ENCODE measurements at regions not wholly inside any gene's neighbourhood (a gene's known extent, or its start where the extent isn't known, plus 50 kb on each side); places are given as distances from the start of the nearest gene placed in this dataset.
"Not testable (repeated sequence)": the region's sequence is repeated elsewhere in the genome, so short reads cannot be mapped to it uniquely, and the experiment has no call there.

DNA sequence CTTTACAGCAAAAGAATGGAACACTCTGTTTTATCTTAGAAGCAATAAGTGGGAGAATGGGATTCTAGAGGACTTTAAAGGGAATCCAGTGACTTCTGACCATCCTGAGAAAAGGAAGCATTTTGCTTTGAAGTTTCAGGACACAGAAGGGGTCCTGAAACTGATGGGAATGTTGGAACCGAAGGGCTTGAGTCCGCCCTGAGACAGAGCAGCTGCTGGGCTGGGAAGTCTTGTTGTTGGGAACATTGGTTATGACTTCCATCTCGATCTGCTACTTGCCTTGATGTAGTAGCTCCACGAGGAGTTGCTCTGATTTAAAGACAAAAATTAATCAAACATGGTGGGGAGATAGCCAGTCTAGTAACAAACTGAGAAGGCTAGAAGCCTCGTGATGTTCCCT, 177.6 kb downstream of the JCAD start:
- DNase-seq (ENCODE audit: low read depth), result no peak

DNA sequence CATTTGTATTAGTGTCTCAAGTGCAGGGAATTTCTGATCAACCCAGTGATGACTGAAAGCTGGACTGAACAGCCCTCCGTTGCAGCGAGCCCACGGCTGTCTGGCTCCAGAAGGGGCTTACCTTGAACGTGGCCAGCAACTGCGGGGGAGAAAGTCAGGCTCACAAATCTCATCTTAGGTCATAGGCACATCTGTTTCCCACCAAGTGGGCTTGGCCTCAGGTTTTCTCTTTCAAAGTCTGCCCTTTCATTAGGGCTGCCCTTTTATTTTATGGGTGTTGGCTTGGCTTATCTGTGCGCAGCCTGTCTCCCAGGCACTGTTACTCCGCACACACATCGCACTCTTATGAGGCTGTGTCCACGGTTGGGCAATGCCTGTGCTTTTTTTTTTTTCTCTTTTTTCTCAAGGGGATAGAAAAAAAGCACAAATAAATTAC, 178.0 kb downstream of the JCAD start:
- DNase-seq (ENCODE audit: low read depth), result no peak

GRCh38 chr10:29880856-29881255, 178.5 kb downstream of the JCAD start:
- DNase-seq (ENCODE audit: low read depth), result no peak

DNA sequence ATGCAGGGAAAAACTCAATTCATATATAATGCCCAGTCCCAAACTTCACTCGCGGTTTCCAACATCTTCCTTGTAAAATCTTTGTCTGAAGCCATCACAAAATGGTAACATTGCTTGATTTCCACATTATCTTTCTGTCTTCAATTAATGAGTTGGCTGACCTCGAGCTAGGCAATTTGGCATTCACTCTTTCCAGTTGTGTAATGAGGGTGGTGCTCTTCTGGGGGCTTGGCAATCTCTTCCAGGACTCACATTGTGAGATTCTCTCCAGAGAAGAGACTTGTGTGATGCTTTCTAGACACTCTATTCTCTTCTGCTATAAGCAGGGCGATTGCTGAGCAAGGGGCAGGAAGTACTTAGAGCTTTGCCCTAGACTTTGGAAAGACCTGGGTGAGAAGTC, 179.5 kb downstream of the JCAD start:
- DNase-seq (ENCODE audit: low read depth), result no peak

GRCh38 chr10:29878492-29878891, 180.9 kb downstream of the JCAD start:
- no peak for DNase-seq (ENCODE audit: low read depth)

DNA sequence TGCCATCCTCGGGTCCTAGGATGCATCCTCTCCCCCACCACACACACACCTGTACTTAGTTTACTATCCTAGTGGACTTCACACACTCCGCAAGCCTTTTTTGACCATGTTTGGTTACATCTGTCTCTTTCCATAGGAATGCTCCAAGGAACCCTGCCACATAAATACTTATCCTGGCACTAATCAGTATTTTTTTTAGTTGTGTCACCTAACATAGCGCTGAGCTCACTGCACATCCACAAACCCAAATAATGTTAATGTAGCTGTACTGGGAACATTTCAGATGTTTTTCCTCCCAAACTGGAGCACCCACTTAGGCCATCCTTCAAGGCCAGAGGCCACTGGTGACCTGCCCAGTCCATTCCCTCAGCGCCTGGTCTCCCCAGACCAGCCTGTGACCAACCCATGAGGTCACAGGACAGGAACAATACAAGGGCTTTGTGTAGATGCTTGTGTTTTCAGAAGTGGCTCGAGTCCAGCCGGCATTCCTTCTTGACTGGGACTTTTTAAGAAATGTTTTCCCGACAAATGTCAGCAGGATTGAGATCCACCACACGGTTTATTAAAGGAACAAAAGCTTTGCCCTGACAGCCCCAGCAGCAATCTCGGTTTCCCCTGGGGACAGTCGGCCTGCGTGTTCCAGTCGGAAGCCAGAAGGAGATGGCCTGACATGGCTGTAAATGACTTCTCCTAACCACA, 181.4 kb downstream of the JCAD start:
- DNase-seq (ENCODE audit: low read depth), result no peak

DNA sequence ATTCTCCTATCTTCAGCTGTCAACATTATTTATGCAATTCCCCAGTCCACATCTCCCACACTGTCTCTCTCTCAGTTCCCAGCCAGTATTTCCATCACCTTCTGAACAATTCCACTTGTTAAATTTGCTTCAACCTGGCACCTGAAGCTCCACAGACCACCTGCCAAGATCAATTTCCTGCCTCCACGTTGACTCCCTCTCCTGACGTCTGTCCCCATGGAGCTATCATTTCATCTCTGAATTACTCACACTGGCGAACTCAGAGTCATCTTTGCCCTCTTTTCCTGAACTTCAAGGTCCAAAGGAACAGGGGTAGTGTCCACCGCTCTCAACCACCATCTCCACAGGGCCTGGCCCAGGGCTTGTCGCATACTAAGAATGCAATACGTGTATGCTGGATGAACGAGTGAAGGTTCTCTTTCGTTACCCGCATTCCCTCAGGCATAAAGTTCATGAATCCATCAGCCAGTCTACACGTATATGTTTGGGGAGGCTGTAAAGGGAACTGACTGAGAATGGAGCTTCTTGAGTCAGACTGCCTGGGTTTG, 183.3 kb downstream of the JCAD start:
- DNase-seq (ENCODE audit: low read depth), result no peak

DNA sequence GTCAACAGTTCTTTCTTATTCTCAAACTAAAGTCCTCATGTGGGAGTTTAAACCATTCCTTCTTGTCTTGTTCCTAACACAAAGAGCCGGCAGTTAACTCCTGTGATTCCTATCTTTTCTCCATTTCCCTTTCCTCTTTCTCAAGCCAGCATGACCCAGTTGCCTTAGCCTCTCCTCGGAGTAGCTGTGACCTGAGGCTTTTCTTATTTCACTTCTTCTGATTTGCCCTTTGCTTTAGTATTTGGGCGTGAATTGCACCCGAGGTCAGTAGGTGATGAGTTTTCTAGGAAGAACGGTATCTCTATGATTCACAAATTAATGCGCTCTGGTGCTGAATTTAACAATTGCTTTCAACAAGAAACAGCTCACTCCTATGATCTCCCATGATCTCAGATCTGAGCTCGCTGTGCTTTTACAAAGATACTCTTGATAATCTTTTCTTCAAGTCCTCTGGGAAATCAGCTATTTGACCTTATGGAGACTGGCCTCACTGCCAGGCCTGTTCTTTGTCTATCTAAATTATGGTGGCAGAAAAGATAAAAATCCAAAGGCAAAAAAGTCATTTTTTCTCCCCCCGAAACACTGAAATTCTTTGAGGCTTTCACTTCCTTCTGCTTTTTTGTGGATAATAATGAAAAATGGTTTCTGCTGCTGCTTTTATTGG, 184.6 kb downstream of the JCAD start:
- no peak for DNase-seq (ENCODE audit: low read depth)

DNA sequence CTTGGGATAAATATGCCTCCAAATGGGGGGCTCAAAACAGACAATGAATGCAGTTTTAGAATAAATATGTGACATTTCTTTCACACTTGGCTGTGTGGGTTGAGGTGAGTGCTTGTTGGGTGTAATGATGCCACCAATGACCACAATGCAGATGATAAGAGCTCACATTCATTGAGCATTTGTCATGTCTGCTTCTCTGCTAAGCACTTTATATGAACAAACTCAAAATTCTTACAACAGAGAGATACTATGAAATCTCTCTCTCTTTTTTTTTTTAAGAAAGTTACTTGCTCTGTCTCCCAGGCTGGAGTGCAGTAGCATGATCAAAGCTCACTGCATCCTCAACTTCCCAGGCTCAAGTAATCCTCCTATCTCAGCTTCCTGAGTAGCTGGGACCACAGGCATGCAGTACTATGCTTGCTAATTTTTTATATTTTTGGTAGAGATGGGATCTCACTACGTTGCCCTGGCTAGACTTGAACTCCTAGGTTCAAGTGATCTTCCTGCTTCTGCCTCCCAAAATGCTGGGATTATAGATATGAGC, 185.4 kb downstream of the JCAD start:
- no peak for DNase-seq (ENCODE audit: low read depth)

DNA sequence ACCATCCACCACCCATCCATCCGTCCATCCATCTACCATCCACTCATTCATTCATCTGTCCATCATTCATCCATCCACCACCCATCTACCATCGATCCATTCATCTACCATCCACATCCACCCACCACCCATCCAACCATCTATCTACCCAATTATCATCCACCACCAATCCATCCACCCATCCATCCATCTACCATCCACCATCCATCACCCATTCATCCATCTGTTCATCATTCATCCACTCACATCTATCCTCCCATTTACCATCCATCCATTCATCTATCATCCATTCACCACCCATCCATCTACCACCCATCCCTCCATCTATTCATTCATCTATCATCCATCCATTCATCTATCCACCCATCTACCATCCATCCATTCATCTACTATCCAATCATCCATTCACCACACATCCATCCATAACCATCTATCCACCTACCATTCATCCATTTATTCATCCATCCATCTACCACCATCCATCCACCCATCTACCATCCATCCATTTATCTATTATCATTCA, 188.8 kb downstream of the JCAD start:
- DNase-seq (ENCODE audit: low read depth), result no peak

DNA sequence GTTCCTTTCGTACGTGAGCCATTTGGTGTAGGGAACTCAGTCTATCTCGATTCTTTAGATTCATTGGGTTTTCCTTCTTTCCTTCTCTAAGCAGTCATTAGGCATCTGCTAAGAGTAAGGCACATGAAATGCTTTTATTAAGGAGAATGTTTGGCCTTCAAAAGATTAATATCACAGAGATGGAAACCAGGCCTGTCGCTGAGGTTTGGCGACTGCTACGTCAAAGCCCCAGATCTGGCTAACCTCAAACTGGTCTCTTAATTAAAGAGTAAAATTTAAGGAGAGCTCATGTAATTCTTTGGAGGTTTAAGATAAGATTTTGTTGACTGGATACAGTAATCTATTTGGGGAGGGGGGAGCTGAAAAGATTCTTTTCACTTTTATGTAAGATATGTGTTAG, 189.8 kb downstream of the JCAD start:
- no peak for DNase-seq (ENCODE audit: low read depth)

- no peak for DNase-seq (ENCODE audit: low read depth)
Observed at GRCh38 chr10:29866356-29866755, 193.0 kb downstream of the JCAD start.

GRCh38 chr10:29865700-29866355, 193.6 kb downstream of the JCAD start:
- DNase-seq (ENCODE audit: low read depth), result no peak

GRCh38 chr10:29862923-29863614, 196.3 kb downstream of the JCAD start:
- no peak for DNase-seq (ENCODE audit: low read depth)

GRCh38 chr10:29861811-29862505, 197.4 kb downstream of the JCAD start:
- no peak for DNase-seq (ENCODE audit: low read depth)

- DNase-seq (ENCODE audit: low read depth), result not testable (repeated sequence)
Observed at GRCh38 chr10:29861231-29861630, 198.2 kb downstream of the JCAD start.

DNA sequence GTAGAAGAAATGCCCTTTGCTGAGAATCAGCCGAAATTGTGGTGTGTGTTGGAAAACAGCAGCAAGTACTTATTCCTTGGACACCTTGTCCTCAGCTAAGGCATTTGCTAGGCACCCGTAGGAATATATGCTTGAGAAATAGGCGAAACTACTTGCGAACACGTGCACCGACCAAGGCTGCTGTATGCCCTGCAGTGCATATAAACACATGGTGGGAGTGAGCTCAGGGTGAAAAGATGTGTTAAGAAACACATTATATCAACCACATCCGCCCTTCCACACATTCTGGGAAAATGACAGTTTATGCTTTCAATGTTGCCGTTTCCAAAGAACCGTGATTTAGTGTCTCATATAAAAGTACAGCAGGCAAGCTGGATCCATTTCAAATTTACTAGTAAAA, 199.2 kb downstream of the JCAD start:
- DNase-seq (ENCODE audit: low read depth), result no peak

GRCh38 chr10:29859521-29860130, 199.8 kb downstream of the JCAD start:
- no peak for DNase-seq (ENCODE audit: low read depth)

GRCh38 chr10:29858702-29859267, 200.6 kb downstream of the JCAD start:
- no peak for DNase-seq (ENCODE audit: low read depth)
